ENCODE measurements at regions not wholly inside any gene's neighbourhood (a gene's known extent, or its start where the extent isn't known, plus 50 kb on each side); places are given as distances from the start of the nearest gene placed in this dataset.

DNA sequence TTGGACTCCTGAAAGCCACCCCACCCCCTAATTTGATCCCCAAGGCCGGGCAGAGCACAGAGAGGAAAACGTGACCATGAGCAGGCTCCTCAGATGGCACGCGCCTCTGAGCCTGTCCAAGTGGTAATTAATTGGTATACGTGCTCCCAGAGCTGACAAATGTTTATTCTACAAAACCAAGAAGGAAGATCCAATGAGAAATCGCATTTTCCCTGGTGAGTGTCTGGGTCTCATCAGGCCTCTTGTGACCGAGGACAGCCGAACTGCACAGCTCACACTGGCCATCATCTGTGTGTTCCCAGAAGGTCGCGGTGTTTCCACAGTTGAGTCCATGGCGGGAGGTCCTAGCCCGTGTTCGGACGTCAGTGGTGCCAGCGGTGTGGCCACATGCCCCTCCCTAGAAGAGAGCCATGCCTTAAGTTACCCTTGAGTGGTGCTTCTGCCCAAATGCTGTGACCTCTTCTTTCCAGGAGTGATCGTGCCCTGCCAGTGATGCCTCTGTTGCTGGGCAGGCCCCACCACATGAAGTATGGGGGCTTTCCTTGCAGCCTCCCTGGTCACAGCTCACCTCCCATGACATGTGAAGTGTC is 317.5 kb upstream of the RTL1 start:
- no peak for DNase-seq

DNA sequence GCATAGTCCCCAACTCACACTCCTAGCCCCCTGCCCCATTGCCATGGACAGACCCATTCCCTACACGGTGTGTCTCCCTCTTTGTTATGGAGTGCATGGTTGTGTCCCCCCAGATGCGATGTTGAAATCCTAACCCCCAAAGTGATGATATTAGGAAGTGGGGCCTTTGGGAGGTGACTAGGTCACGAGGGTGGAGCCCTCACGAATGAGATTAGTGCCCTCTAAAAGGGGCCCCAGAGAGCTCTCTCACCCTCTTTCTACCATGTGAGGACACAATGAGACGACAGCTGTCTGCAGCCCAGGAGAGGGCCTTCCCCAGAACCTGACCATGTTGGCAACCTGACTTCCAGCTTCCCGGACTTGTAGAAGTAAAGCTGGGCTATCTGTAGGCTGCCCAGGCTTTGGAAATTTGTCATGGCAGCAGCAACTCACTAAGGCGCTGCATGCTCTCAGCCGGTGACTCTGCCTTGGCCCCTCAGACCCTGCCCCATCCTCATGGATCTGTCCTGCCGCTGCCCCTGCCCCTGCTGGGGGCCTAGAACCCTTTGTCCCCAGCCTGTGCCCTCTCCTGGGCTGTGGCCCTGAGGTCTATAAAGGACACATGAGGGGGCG is 318.1 kb upstream of the RTL1 start:
- DNase-seq, result no peak

GRCh38 chr14:101222362-101223070 is 319.0 kb upstream of the RTL1 start:
- DNase-seq, result no peak

DNA sequence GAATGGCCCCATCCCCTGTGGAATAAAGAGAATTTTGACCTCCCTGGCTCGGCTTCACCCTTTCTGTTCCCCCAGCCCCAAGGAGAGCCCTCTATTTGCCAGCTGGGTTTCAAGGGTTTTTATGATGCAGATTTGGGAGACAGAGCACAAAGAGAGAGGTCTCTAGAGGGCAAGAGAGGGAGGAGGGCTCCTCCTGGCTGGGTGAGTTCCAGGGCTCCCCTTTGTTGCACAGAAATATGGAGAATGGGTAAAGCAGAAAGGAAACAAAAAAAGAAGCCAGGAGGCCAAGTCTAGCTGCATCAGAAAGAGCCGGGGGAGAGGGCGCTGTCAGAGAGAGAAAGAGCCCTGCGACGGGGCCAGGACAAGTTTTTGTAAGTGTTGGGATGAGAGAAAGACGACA is 319.6 kb upstream of the RTL1 start:
- no peak for DNase-seq

DNA sequence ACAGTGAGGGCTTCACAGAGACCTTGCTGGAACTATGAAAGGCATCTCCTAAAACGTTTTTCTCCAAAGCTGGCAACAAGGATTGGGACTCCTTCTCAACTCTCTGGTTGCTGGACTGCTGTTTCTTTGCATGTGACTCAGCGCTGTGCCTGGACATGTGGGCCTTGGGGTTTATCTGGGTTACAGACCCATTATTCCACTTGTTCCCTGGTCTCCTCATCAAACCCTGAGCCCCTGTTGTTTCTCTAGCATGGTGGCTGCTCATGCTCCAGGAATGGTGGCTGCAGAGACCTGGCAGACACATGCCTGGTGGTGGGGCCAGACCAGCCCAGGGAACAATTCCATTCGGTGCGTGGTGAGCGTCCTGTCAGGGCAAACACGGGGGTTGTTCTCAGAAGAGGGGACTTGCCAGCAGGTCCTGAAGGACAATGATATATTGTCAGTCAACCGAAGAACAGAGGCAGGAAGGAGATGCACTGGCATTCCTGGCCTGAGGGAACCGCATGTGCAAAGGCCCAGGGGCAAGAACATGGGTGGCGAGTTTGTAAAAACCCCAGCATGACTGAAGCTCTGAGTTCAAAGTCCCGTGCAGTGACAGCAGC is 320.1 kb upstream of the RTL1 start:
- DNase-seq, result no peak

- peak; percentile 81 for DNase-seq
Observed at GRCh38 chr14:101224356-101225156, 321.0 kb upstream of the RTL1 start.

DNA sequence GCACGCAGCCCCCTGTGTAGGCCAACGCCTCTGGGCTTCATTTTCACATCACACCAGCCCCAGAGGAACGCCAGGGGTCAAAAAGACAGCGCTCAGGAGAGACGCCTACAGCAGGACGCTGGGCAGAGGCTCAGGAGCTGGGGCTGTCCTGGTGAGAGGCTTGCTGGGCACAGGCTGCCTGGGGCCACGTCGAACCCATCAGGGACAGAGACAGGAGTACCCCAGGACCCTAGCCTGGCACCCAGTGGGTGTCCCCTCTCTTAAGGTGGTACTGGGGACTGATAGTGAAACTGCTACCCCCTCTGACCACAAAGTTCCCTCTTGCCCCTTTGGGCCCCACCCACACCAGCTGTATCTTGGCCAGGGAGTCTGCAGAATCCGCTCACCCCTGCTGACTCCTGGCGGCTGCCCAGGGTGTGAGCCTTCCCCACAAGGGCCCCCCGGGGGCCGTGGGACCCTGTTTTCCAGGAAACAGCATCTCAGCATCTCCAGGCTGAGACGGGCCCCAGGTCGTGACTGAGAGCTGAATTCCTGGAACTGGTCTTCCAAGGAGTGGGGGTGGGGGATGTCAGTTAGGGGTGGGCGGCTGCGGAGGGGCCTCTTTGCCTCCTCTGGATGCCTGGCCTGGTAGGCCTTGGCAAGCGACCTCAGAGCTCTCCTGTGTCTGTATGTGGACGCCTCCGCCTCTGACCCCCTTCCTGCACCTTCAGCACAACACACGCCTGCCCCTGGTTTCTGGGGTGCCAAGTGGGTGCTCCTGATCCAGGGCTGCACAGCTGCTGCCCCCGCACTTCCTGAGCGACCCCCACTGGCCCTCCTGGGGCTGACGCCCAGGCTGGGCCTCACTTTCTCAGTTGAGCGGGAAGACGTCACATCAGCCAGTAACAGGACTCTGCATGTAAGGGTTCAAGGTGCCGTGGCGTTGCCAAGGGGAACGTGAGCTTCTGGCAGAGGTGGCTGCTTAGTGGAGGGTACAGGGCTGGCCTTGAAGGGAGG is 321.9 kb upstream of the RTL1 start:
- DNase-seq, result no peak

GRCh38 chr14:101226265-101226602 is 322.7 kb upstream of the RTL1 start:
- no peak for DNase-seq

DNA sequence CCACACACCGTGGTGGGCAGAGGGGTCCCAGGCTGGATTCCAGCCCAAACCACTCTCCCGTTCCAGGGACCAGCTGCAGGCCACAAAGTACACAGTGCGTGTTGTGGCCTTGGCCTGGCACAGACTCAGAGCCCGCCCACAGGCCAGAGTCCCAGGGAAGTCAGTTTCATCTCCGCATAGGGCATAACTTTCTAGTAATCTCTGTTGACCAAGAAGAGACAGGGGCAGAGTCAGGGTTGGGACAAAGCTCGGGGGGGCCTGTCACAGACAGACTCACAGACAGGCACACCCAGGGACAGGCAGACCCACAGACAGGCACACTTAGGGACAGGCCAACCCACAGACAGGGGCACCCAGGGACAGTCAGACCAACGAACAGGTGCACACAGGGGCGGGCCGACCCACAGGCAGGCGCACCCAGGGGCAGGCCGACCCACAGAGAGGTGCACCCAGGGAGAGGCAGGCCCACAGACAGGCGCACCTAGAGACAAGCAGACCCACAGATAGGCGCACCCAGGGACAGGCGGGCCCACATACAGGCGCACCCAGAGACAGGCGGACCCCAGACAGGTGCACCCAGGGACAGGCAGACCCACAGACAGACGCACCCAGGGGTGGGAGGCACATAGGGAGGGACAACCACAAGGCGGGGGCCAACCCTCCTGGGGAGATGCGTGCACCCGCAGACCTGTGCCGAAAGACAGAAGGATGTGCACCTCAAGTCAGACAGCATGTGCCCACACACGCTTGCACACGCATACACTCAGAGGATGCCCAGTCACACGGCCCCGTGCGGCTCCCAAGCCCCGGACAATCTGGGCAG is 323.3 kb upstream of the RTL1 start:
- no peak for DNase-seq

DNA sequence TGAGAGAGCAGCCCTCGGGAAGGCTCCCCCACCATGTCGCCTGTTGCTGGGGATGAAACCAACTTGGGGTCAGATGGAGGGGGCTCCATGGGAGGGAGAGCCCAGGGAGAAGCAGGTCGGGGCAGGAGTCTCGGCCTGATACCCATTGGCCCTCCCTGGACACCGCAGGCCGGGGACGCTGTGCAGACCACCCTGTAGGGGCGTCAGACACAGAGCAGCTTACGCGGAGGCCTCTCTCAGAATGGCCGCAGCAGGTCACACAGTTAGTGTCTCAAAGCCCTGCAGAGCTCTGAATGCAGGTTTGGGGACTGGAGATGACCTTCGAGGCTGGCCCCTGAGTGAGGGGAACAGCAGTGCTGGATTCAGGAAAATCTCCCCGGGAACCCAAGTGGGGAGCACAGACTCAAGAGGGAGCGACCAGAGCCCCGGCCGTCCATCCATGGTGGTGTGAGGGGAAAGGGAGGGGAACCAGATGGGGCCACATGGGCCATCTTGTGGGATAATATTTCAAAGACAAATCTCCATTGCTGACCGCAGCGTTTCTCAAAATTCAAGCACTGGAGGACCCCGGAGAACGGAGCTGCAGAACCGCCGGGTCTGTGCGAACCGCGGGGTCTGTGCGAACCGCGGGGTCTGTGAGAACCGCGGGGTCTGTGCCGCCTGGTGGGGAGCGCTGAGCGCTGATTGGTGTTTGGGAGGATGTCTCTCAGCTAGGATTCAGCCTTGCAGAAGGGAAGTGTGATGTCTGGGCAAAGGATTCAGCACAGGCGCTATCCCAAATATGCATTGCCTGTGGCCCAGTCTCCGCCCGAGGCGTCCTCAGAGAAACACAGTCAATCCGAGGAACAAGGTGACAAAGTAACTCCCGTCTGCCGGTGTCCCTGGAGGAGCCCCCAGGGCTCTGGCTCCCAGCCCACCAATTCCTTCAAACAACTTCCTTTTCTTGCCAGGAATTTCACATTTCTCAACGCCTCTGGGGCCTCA is 324.4 kb upstream of the RTL1 start:
- no peak for DNase-seq

- DNase-seq, result no peak
Observed at GRCh38 chr14:101228949-101229541, 325.5 kb upstream of the RTL1 start.

DNA sequence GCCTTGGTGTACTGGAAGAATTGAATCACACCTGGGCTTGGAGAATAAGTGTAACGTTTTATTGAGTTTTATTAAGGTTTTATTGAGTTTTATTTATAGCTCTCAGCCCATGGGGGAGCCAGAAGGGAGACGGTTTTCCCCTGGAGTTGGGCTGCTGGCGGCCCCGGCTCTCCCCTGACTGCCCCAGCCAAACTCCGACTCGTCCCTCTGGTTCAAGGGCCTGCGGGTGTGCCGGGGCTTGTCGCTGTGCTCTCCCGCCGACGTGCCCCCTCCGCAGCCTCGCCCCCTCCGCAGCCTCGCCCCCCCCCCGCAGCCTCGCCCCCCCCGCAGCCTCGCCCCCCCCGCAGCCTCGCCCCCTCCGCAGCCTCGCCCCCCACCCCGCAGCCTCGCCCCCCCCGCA is 326.1 kb upstream of the RTL1 start:
- no peak for DNase-seq

- DNase-seq, result no peak
Observed at GRCh38 chr14:101230161-101230850, 326.8 kb upstream of the RTL1 start.

DNA sequence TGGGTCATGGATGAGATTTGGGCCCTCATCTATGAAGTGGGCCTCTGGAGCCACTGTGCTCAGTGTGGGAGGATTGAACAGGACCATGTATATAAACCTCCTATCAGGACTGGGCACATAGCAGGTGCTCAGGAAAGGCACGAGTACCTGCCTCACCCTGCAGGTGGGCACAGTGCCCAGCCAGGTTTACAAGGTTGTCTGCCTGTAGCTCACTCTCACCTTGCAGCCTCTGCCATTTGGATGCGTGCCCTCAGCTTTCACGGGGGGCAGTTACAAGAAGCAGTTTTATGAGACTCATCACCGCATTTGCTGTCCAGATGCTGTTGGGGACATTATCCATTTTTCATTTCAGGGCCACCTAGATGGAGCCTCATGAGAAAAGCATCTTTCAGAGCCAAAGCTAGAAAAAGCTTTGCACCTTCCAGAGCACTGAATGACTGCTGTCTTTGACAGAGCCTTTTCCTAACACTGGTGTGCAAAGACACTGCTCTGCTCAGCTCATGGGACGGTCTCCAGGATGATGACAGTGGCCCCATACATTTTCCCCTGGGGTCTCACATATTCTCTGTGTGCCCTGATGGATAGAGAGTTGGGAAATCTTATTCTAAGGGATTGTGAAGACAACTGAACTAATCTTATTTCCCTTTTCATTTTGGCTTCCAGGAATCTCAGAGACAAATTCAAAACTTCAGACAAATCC is 327.5 kb upstream of the RTL1 start:
- no peak for DNase-seq

DNA sequence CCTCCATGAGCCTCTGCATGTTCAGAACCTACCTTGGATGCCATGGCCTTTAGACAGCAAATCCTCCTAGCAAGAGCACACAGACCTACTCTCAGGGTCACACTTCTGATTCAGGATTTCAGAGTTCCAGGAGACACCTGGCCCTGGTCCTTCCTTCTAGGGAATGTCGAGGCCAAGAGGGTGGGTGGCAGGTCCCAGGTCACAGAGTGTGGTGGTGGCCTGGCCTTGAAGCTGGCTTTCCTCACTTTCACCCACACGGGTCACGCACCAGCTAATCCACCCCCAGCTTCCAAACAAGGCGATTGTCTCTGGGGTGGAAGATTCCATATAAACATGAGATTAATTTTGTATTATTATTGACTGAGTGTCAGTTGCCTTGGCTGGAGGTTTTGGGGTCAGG is 328.3 kb upstream of the RTL1 start:
- no peak for DNase-seq

DNA sequence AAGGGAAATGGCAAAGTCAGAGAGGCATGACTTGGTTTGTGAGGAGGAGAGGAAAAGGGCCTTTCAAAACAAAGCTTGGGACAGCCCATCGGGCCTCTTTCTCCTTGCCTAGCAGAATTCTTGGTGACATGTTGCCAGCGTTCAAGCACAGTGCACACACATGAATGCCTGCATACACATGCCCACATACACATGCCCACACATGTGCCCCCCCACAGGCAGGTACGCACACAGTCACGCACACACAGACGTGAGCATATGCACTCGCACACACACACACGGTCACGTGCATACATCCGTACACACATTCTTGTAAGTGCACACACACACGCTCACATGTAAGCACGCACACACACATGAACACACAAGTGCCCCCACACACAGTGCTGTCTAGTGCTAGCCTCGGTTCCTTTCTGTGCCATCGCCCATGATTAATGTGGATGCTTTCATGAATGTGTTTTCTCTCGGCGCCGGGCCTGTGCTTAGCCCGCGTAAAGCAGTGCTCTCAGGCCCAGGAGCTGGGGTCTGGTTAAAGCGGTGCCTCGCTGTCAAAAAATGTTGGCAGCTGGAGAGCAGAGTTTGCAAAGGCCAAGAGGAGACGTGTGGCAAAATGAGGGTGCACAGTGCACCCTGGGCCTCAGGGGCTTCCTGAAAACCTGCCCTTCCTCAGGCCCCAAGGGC is 328.8 kb upstream of the DIO3 start:
- peak; percentile 64 for DNase-seq

- no peak for DNase-seq
Observed at GRCh38 chr14:101233021-101233366, 328.3 kb upstream of the DIO3 start.

DNA sequence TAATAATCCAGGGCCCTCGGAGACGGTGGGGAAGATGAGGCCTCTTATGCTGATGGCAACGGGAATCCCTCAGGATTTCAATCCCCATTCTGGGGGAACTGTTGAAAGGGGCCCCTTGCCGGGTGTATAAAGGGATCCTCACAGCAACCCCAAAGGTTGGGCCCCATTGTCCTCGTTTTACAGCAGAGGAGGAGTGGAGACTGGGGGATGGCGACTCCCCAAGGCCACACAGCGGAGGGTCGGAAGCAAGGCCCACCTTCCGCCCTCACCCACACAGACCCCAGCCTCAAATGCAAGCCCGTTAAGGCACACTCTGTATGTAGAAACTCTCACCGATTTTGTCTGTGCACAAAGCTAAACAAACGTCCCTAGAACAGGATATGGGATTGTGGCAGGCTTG is 327.9 kb upstream of the DIO3 start:
- no peak for DNase-seq
